Brain pericyte (primary cell): ENCODE measurements at regions not wholly inside any gene's neighbourhood (a gene's known extent, or its start where the extent isn't known, plus 50 kb on each side); places are given as distances from the start of the nearest gene placed in this dataset.

Experiments
- DNase-seq: peaks from one replicate; pipeline ENCODE4 v3.0.0-alpha.2; 2012; ENCODE audit warnings: low read depth, low spot score

- DNase-seq: no peak
Observed at GRCh38 chr3:72460205-72461174, 387.8 kb downstream of the SHQ1 start.

GRCh38 chr3:72459588-72459987 lies 388.7 kb downstream of the SHQ1 start:
- no peak for DNase-seq

- DNase-seq: no peak
Observed at GRCh38 chr3:72458375-72458774, 389.9 kb downstream of the SHQ1 start.

GRCh38 chr3:72454441-72454840 lies 393.8 kb downstream of the SHQ1 start:
- no peak for DNase-seq

- DNase-seq: no peak
Observed at GRCh38 chr3:72453706-72454105, 394.5 kb downstream of the SHQ1 start.

GRCh38 chr3:72452745-72453144 lies 395.5 kb downstream of the SHQ1 start:
- DNase-seq: no peak

GRCh38 chr3:72451841-72452240 lies 396.4 kb downstream of the SHQ1 start:
- DNase-seq: no peak

- DNase-seq: no peak
Observed at GRCh38 chr3:72449551-72449950, 398.7 kb downstream of the SHQ1 start.

GRCh38 chr3:72448858-72449257 lies 399.4 kb downstream of the SHQ1 start:
- no peak for DNase-seq

GRCh38 chr3:72448375-72448823 lies 399.8 kb downstream of the SHQ1 start:
- no peak for DNase-seq

GRCh38 chr3:72447059-72447946 lies 400.9 kb downstream of the SHQ1 start:
- no peak for DNase-seq

- DNase-seq: no peak
Observed at GRCh38 chr3:72446218-72447058, 401.8 kb downstream of the SHQ1 start, which contains the start of gene RYBP. RYBP (minus strand) TSS chr3:72446621.

- no peak for DNase-seq
Observed at GRCh38 chr3:72445827-72446217, 402.4 kb downstream of the SHQ1 start.

- no peak for DNase-seq
Observed at GRCh38 chr3:72444656-72445223, 403.5 kb downstream of the SHQ1 start.

- no peak for DNase-seq
Observed at GRCh38 chr3:72442759-72443158, 405.5 kb downstream of the SHQ1 start.

- DNase-seq: no peak
Observed at GRCh38 chr3:72441284-72441994, 406.8 kb downstream of the SHQ1 start.

- DNase-seq: no peak
Observed at GRCh38 chr3:72440491-72440890, 407.8 kb downstream of the SHQ1 start.

- DNase-seq: no peak
Observed at GRCh38 chr3:72439321-72440183, 408.7 kb downstream of the SHQ1 start.

- DNase-seq: no peak
Observed at GRCh38 chr3:72437661-72438406, 410.4 kb downstream of the SHQ1 start.
